Fibroblast of skin of left quadriceps (primary cell): ENCODE measurements at regions not wholly inside any gene's neighbourhood (a gene's known extent, or its start where the extent isn't known, plus 50 kb on each side); places are given as distances from the start of the nearest gene placed in this dataset.

Experiments used
- DNase-seq, 2 experiments: peaks; one replicate each; pipeline ENCODE4 v3.0.0-alpha.2; 2013; ENCODE audit warnings: low read depth in 2 of 2

GRCh38 chr12:107400686-107401447 is 284.7 kb upstream of the PWP1 start:
- DNase-seq = no peak

- peak in 1 of 2 experiments; percentile 26 for DNase-seq
Measured at GRCh38 chr12:107402041-107403022, 283.3 kb upstream of the PWP1 start.

GRCh38 chr12:107404981-107405380 is 280.6 kb upstream of the PWP1 start:
- no peak for DNase-seq

- DNase-seq = no peak
Measured at GRCh38 chr12:107405436-107405835, 280.2 kb upstream of the PWP1 start.

- no peak for DNase-seq
Measured at GRCh38 chr12:107406932-107407331, 278.7 kb upstream of the PWP1 start.

GRCh38 chr12:107411792-107412535 is 273.6 kb upstream of the PWP1 start:
- DNase-seq = peak; percentile 68 to 77

- DNase-seq = peak in 1 of 2 experiments; percentile 42
Measured at GRCh38 chr12:107415071-107415470, 270.5 kb upstream of the PWP1 start.

GRCh38 chr12:107415834-107416233 is 269.8 kb upstream of the PWP1 start:
- DNase-seq = peak; percentile 84

GRCh38 chr12:107417004-107417403 is 268.6 kb upstream of the PWP1 start:
- DNase-seq = no peak

- no peak for DNase-seq
Measured at GRCh38 chr12:107418981-107419380, 266.6 kb upstream of the PWP1 start.

- no peak for DNase-seq
Measured at GRCh38 chr12:107423531-107423930, 262.1 kb upstream of the PWP1 start.

GRCh38 chr12:107429006-107429705 is 256.4 kb upstream of the PWP1 start:
- DNase-seq = no peak

- no peak for DNase-seq
Measured at GRCh38 chr12:107431942-107432341, 253.7 kb upstream of the PWP1 start.

GRCh38 chr12:107435072-107435471 is 250.5 kb upstream of the PWP1 start:
- no peak for DNase-seq

GRCh38 chr12:107435520-107435919 is 250.1 kb upstream of the PWP1 start:
- no peak for DNase-seq

GRCh38 chr12:107436376-107436775 is 249.2 kb upstream of the PWP1 start:
- peak; percentile 55 to 63 for DNase-seq

- DNase-seq = no peak
Measured at GRCh38 chr12:107436836-107437235, 248.8 kb upstream of the PWP1 start.

- DNase-seq = no peak
Measured at GRCh38 chr12:107437954-107438353, 247.6 kb upstream of the PWP1 start.

- DNase-seq = no peak
Measured at GRCh38 chr12:107439026-107439738, 246.4 kb upstream of the PWP1 start.

GRCh38 chr12:107440606-107441005 is 245.0 kb upstream of the PWP1 start:
- no peak for DNase-seq
